SHP77 treated with DMSO at 0.1 percent for 48 hours (cell line): ENCODE measurements at regions not wholly inside any gene's neighbourhood (a gene's known extent, or its start where the extent isn't known, plus 50 kb on each side); places are given as distances from the start of the nearest gene placed in this dataset.
"Not testable (repeated sequence)": the region's sequence is repeated elsewhere in the genome, so short reads cannot be mapped to it uniquely, and the experiment has no call there.

ENCODE experiments used
- DNase-seq: peaks from one replicate; lab custom pipeline; 2025; lab: John Stamatoyannopoulos, UW

- DNase-seq, result no peak
Measured at GRCh38 chr11:96447208-96448110, 57.6 kb downstream of the JRKL start.

GRCh38 chr11:96448225-96448624 is 58.4 kb downstream of the JRKL start:
- no peak for DNase-seq

- no peak for DNase-seq
Measured at GRCh38 chr11:96456111-96456510, 66.3 kb downstream of the JRKL start.

GRCh38 chr11:96459751-96460150 is 69.9 kb downstream of the JRKL start:
- no peak for DNase-seq

- no peak for DNase-seq
Measured at GRCh38 chr11:96461871-96462270, 72.1 kb downstream of the JRKL start.

GRCh38 chr11:96464700-96465307 is 75.0 kb downstream of the JRKL start:
- peak; percentile 74 for DNase-seq

GRCh38 chr11:96465512-96465911 is 75.7 kb downstream of the JRKL start:
- DNase-seq, result no peak

GRCh38 chr11:96466607-96467006 is 76.8 kb downstream of the JRKL start:
- no peak for DNase-seq

GRCh38 chr11:96469776-96470175 is 80.0 kb downstream of the JRKL start:
- DNase-seq, result no peak

- DNase-seq, result no peak
Measured at GRCh38 chr11:96470521-96470920, 80.7 kb downstream of the JRKL start.

GRCh38 chr11:96472085-96472484 is 82.3 kb downstream of the JRKL start:
- DNase-seq, result no peak

GRCh38 chr11:96474263-96474662 is 84.5 kb downstream of the JRKL start:
- no peak for DNase-seq

GRCh38 chr11:96481204-96481603 is 91.4 kb downstream of the JRKL start:
- DNase-seq, result no peak

GRCh38 chr11:96481771-96482170 is 92.0 kb downstream of the JRKL start:
- DNase-seq, result no peak

- DNase-seq, result no peak
Measured at GRCh38 chr11:96482193-96482592, 92.4 kb downstream of the JRKL start.

GRCh38 chr11:96483374-96483955 is 93.7 kb downstream of the JRKL start:
- no peak for DNase-seq

GRCh38 chr11:96484361-96484760 is 94.5 kb downstream of the JRKL start:
- DNase-seq, result no peak

- DNase-seq, result no peak
Measured at GRCh38 chr11:96486890-96487611, 97.2 kb downstream of the JRKL start.

GRCh38 chr11:96488911-96489310 is 99.1 kb downstream of the JRKL start:
- not testable (repeated sequence) for DNase-seq

- no peak for DNase-seq
Measured at GRCh38 chr11:96500440-96500839, 110.6 kb downstream of the JRKL start.

GRCh38 chr11:96506041-96506440 is 116.2 kb downstream of the JRKL start:
- no peak for DNase-seq

- no peak for DNase-seq
Measured at GRCh38 chr11:96506953-96507354, 117.1 kb downstream of the JRKL start.
